ENCODE measurements at regions not wholly inside any gene's neighbourhood (a gene's known extent, or its start where the extent isn't known, plus 50 kb on each side); places are given as distances from the start of the nearest gene placed in this dataset.
"Not testable (repeated sequence)": the region's sequence is repeated elsewhere in the genome, so short reads cannot be mapped to it uniquely, and the experiment has no call there.

DNA sequence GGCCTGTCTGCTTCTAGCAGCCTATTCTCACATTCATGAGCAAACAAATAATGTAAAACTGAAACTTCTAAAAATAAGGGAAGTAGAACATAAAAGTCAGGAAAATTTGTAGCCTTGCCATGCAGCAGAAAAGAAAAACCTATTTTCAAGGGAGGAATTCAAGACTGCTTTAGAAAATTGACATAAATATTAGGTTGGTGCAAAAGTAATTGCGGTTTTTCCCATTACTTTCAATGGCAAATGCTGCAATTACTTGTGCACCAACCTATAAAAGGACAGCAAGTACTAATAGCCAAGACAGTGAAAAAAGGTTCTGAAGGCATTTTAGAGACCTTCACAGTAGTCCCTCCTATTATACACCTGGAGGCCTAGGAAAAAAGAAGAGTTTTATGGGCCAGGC lies 457.8 kb downstream of the KLHL4 start:
- no peak overlapping the region for H3K4me3 ChIP-seq (ENCODE audit: low read depth, low read length, poor library complexity, severe bottlenecking)
- TF ChIP-seq EZH2phosphoT487 (IDR thresholded peaks at IDR 0.05; ENCODE audit: borderline replicate concordance, low read depth, low read length) = no peak
- TF ChIP-seq, protein P1, sequence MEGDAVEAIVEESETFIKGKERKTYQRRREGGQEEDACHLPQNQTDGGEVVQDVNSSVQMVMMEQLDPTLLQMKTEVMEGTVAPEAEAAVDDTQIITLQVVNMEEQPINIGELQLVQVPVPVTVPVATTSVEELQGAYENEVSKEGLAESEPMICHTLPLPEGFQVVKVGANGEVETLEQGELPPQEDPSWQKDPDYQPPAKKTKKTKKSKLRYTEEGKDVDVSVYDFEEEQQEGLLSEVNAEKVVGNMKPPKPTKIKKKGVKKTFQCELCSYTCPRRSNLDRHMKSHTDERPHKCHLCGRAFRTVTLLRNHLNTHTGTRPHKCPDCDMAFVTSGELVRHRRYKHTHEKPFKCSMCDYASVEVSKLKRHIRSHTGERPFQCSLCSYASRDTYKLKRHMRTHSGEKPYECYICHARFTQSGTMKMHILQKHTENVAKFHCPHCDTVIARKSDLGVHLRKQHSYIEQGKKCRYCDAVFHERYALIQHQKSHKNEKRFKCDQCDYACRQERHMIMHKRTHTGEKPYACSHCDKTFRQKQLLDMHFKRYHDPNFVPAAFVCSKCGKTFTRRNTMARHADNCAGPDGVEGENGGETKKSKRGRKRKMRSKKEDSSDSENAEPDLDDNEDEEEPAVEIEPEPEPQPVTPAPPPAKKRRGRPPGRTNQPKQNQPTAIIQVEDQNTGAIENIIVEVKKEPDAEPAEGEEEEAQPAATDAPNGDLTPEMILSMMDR (conservative IDR thresholded peaks at IDR 0.05; ENCODE audit: low read length) = no peak
- no peaks in the 10 kb centered on the region for H3K36me3 ChIP-seq (ENCODE audit: insufficient read depth, low read length)
- no peaks in the 10 kb centered on the region for H3K4me1 ChIP-seq (ENCODE audit: insufficient read depth, low read length, poor library complexity, severe bottlenecking)
- BruUV-seq (replicated peaks) = no TSS peak
- intact Hi-C loops (cut with micrococcal nuclease; ENCODE audit: unreplicated experiment) = no loop called here
- no peak overlapping the region for H3K4me2 ChIP-seq (ENCODE audit: low read length)
- H3K9me3 ChIP-seq (ENCODE audit: low read length) = no peaks in the 10 kb centered on the region
- no peaks in the 10 kb centered on the region for H4K20me1 ChIP-seq (ENCODE audit: insufficient read depth, low read length)
- no peaks in the 10 kb centered on the region for H3K9me2 ChIP-seq (ENCODE audit: insufficient read depth, low read length)
- no peak overlapping the region for H2AFZ ChIP-seq (ENCODE audit: low read length)
- no peaks in the 10 kb centered on the region for H3K79me2 ChIP-seq (ENCODE audit: insufficient read depth, low read depth, low read length)
- no peak overlapping the region for H3K27ac ChIP-seq (ENCODE audit: low read depth, low read length, poor library complexity, severe bottlenecking)
- CTCF ChIA-PET (ENCODE audit: unreplicated experiment) = no interaction called here
- no peak for DNase-seq (ENCODE audit: low spot score)
- POLR2A ChIA-PET = no interaction called here

DNA sequence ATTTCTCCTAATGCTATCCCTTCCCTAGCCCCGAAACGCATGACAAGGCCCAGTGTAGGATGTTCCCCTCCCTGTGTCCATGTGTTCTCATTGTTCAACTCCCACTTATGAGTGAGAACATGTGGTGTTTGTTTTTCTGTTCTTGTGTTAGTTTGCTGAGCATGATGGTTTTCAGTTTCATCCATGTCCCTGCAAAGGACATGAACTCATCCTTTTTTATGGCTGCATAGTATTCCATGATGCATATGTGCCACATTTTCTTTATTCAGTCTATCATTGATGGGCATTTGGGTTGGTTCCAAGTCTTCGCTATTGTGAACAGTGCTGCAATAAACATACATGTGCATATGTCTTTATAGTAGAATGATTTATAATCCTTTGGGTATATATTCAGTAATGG lies 490.3 kb downstream of the KLHL4 start:
- H3K79me2 ChIP-seq (ENCODE audit: insufficient read depth, low read depth, low read length); H3K4me1 ChIP-seq (ENCODE audit: insufficient read depth, low read length, poor library complexity, severe bottlenecking); H3K36me3 ChIP-seq (ENCODE audit: insufficient read depth, low read length); H3K4me2 ChIP-seq (ENCODE audit: low read length); CTCF ChIA-PET (ENCODE audit: unreplicated experiment); POLR2A ChIA-PET; DNase-seq (ENCODE audit: low spot score); H3K27ac ChIP-seq (ENCODE audit: low read depth, low read length, poor library complexity, severe bottlenecking); H3K9me2 ChIP-seq (ENCODE audit: insufficient read depth, low read length); H4K20me1 ChIP-seq (ENCODE audit: insufficient read depth, low read length); H3K9me3 ChIP-seq (ENCODE audit: low read length); BruUV-seq (replicated peaks); intact Hi-C loops (cut with micrococcal nuclease; ENCODE audit: unreplicated experiment); H2AFZ ChIP-seq (ENCODE audit: low read length); H3K4me3 ChIP-seq (ENCODE audit: low read depth, low read length, poor library complexity, severe bottlenecking): not testable (repeated sequence)

DNA sequence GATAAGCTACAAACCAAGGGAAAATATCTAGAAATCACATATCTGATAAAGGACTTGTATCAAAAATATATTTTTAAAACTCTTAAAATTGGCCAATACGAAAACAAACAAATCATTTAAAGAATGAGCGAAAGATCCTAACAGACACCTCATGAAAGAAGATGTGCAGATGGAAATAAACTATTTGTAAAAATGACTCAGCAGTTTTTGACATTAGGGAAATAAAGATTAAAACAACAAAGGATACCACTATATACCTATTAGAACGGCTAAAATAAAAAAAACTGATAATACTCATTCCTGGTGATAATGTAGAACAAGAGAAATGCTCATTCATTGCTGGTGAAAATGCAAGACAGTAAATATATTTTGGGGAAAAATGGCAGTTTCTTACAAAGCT lies 506.4 kb downstream of the KLHL4 start:
- CTCF ChIA-PET (ENCODE audit: unreplicated experiment) = no interaction called here

More for the DNA sequence above, 506.4 kb downstream of the KLHL4 start:
- H3K36me3 ChIP-seq (ENCODE audit: insufficient read depth, low read length) = no peaks in the 10 kb centered on the region
- H3K9me2 ChIP-seq (ENCODE audit: insufficient read depth, low read length) = no peaks in the 10 kb centered on the region
- DNase-seq (ENCODE audit: low spot score) = no peak
- H3K27ac ChIP-seq (ENCODE audit: low read depth, low read length, poor library complexity, severe bottlenecking) = no peak overlapping the region
- POLR2A ChIA-PET = interaction anchor here (0.6 kb wide), 1 partner anchor 893 kb away, joined by 3 read pairs; no protein-coding TSS in a partner anchor
- H3K4me3 ChIP-seq (ENCODE audit: low read depth, low read length, poor library complexity, severe bottlenecking) = no peak overlapping the region
- H2AFZ ChIP-seq (ENCODE audit: low read length) = no peak overlapping the region
- TF ChIP-seq, protein P1 (conservative IDR thresholded peaks at IDR 0.05; ENCODE audit: low read length) = no peak
- no peak for TF ChIP-seq EZH2phosphoT487 (IDR thresholded peaks at IDR 0.05; ENCODE audit: borderline replicate concordance, low read depth, low read length)
- no peaks in the 10 kb centered on the region for H4K20me1 ChIP-seq (ENCODE audit: insufficient read depth, low read length)
- H3K4me1 ChIP-seq (ENCODE audit: insufficient read depth, low read length, poor library complexity, severe bottlenecking) = no peaks in the 10 kb centered on the region
- no peak overlapping the region for H3K4me2 ChIP-seq (ENCODE audit: low read length)
- BruUV-seq (replicated peaks) = no TSS peak
- intact Hi-C loops (cut with micrococcal nuclease; ENCODE audit: unreplicated experiment) = no loop called here
- no peaks in the 10 kb centered on the region for H3K79me2 ChIP-seq (ENCODE audit: insufficient read depth, low read depth, low read length)
- H3K9me3 ChIP-seq (ENCODE audit: low read length) = no peaks in the 10 kb centered on the region

All from OCI-LY7 (cell line).